Fibroblast of lung (primary cell): ENCODE measurements at regions not wholly inside any gene's neighbourhood (a gene's known extent, or its start where the extent isn't known, plus 50 kb on each side); places are given as distances from the start of the nearest gene placed in this dataset.

ENCODE experiments used
- DNase-seq, 2 donors: peaks; one replicate each; pipeline versions ENCODE4 v3.0.0 to v3.0.0-alpha.2; 2010; ENCODE audit warnings: low read depth in 2 of 2
- H2AFZ ChIP-seq: 2 replicates; pipeline ENCODE4 v1.5.1; 2012; ENCODE audit warnings: low read length, control low read depth, inconsistent platforms
- H3K27ac ChIP-seq: 2 replicates; pipeline ENCODE4 v1.5.1; 2011; ENCODE audit warnings: low read length, control low read depth; ENCODE audit not compliant: insufficient read depth
- H3K27me3 ChIP-seq: 2 replicates; pipeline ENCODE4 v1.5.1; 2011; ENCODE audit warnings: mild to moderate bottlenecking, low read length; ENCODE audit not compliant: control insufficient read depth, insufficient read depth
- H3K36me3 ChIP-seq: 2 replicates; pipeline ENCODE4 v1.5.1; 2011; ENCODE audit warnings: low read length; ENCODE audit not compliant: control insufficient read depth, insufficient read depth
- H3K4me1 ChIP-seq: 2 replicates; pipeline ENCODE4 v1.5.1; 2011; ENCODE audit warnings: low read length; ENCODE audit not compliant: control insufficient read depth, insufficient read depth; ENCODE audit errors: extremely low read depth
- H3K4me2 ChIP-seq: 2 replicates; pipeline ENCODE4 v1.5.1; 2011; ENCODE audit warnings: low read length, control low read depth; ENCODE audit not compliant: insufficient read depth; ENCODE audit errors: extremely low read depth
- H3K4me3 ChIP-seq, 4 experiments: fragments of 200-600 bp in 1 of 4; sonication (generic) in 1 of 4; replicated peaks in 1 of 4; 2 replicates each; pipeline ENCODE4 v1.5.1; 2011 to 2016; ENCODE audit warnings: low read length in 4 of 4, low read depth in 3 of 4, mild to moderate bottlenecking in 3 of 4, control low read depth in 2 of 4, inconsistent platforms in 1 of 4, mixed read lengths in 1 of 4; ENCODE audit not compliant: insufficient read depth in 1 of 4; ENCODE audit errors: control extremely low read depth in 1 of 4
- H3K79me2 ChIP-seq: 2 replicates; pipeline ENCODE4 v1.5.1; 2012; ENCODE audit warnings: mild to moderate bottlenecking, low read length, inconsistent platforms; ENCODE audit not compliant: control insufficient read depth, insufficient read depth
- H3K9ac ChIP-seq: 2 replicates; pipeline ENCODE4 v1.5.1; 2011; ENCODE audit warnings: mild to moderate bottlenecking, low read length, control low read depth; ENCODE audit not compliant: insufficient read depth
- H3K9me3 ChIP-seq: 2 replicates; pipeline ENCODE4 v1.5.1; 2012; ENCODE audit warnings: low read depth, low read length; ENCODE audit not compliant: control insufficient read depth, insufficient read depth
- H4K20me1 ChIP-seq: 2 replicates; pipeline ENCODE4 v1.5.1; 2011; ENCODE audit warnings: low read length; ENCODE audit not compliant: control insufficient read depth, insufficient read depth; ENCODE audit errors: extremely low read depth
- EZH2 ChIP-seq: IDR thresholded peaks from 2 replicates; pipeline ENCODE4 v1.5.1; 2012; ENCODE audit warnings: low read length, control low read depth, mild to moderate bottlenecking; ENCODE audit errors: missing control alignments
- TF ChIP-seq, protein P1 (sequence below), 2 donors: IDR thresholded peaks in 1 of 2; conservative IDR thresholded peaks in 1 of 2; 1 replicate in 1 of 2; 2 replicates in 1 of 2; pipeline ENCODE4 v1.5.1; 2011 to 2012; ENCODE audit warnings: low read length in 2 of 2, control low read depth in 1 of 2, inconsistent platforms in 1 of 2, low read depth in 1 of 2, mild to moderate bottlenecking in 1 of 2

DNA sequence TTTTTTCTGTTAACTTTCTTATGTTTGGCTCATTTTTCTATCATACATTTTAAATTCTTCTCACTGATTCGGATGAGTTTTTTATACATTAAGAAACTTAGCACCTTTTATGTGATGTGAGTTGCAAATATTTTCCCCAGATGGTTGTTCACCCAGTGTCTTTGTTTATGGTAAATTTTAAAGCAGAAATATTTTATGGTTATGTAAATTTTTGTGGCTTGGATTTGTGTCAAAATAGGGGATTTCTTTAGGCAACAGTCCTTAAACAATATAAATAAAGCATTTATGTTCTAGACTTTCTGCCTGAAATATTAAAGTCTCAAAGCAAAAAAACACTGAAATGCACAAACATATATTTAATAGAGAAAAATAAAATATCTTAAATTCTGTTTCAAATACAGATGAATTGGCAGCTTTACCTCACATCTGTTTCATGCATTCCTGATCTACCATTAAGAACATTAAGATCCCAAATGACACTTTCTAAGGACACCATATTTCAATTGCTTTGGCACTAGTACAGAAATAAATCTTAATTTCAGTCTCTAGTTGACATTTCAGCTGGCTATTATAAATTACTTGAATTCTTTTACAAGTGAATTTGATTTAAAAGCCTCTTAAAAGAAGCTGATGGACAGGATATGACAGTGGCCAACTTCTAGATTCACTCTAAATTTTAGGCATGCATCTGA, 646.6 kb downstream of the HACE1 start:
- TF ChIP-seq, protein P1, sequence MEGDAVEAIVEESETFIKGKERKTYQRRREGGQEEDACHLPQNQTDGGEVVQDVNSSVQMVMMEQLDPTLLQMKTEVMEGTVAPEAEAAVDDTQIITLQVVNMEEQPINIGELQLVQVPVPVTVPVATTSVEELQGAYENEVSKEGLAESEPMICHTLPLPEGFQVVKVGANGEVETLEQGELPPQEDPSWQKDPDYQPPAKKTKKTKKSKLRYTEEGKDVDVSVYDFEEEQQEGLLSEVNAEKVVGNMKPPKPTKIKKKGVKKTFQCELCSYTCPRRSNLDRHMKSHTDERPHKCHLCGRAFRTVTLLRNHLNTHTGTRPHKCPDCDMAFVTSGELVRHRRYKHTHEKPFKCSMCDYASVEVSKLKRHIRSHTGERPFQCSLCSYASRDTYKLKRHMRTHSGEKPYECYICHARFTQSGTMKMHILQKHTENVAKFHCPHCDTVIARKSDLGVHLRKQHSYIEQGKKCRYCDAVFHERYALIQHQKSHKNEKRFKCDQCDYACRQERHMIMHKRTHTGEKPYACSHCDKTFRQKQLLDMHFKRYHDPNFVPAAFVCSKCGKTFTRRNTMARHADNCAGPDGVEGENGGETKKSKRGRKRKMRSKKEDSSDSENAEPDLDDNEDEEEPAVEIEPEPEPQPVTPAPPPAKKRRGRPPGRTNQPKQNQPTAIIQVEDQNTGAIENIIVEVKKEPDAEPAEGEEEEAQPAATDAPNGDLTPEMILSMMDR (conservative IDR thresholded peaks at IDR 0.05 in 1 of 2, IDR thresholded peaks at IDR 0.05 in 1 of 2; ENCODE audit: low read depth in 1 of 2, low read length in 2 of 2): no peak

DNA sequence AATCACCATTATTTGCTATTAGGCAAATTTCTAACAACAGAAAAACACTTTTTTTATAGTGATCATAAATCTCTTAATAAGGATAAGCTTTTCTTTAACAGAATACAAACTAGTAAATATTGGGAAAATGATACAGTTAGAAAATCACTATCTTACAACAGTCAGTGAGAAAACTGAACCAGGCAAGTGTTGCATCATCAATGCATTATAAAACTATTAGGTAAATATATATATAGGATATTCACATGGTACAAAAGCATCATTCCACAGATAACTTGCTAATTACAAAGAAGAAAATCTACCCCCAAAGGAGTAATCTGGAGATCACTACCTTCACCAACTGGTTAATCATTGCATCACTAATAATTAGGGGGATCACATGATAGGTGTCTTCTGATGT, 652.1 kb downstream of the HACE1 start:
- DNase-seq: no peak
- H2AFZ ChIP-seq: no peak overlapping the region
- no peaks in the 10 kb centered on the region for H3K27me3 ChIP-seq
- H3K79me2 ChIP-seq: no peaks in the 10 kb centered on the region
- no peaks in the 10 kb centered on the region for H3K4me1 ChIP-seq
- no peak overlapping the region for H3K4me3 ChIP-seq
- no peak for TF ChIP-seq EZH2
- TF ChIP-seq, protein P1 (conservative IDR thresholded peaks at IDR 0.05 in 1 of 2, IDR thresholded peaks at IDR 0.05 in 1 of 2; ENCODE audit: low read depth in 1 of 2, low read length in 2 of 2): no peak
- H3K27ac ChIP-seq: no peak overlapping the region
- H3K4me2 ChIP-seq: no peak overlapping the region
- no peaks in the 10 kb centered on the region for H3K9me3 ChIP-seq
- no peak overlapping the region for H3K9ac ChIP-seq
- H4K20me1 ChIP-seq: no peaks in the 10 kb centered on the region
- H3K36me3 ChIP-seq: no peaks in the 10 kb centered on the region

More for the DNA sequence above, 646.6 kb downstream of the HACE1 start:
- Histone ChIP-seq H4K20me1 (no peaks in the 10 kb centered on the region), H3K9me3 (no peaks in the 10 kb centered on the region), H3K9ac (no peak overlapping the region), H3K36me3 (no peaks in the 10 kb centered on the region), H3K4me1 (no peaks in the 10 kb centered on the region), H3K27ac (no peak overlapping the region), H3K4me2 (no peak overlapping the region), H3K4me3 (no peak overlapping the region), H3K27me3 (no peaks in the 10 kb centered on the region), H2AFZ (no peak overlapping the region), H3K79me2 (no peaks in the 10 kb centered on the region)
- no peak for DNase-seq

DNA sequence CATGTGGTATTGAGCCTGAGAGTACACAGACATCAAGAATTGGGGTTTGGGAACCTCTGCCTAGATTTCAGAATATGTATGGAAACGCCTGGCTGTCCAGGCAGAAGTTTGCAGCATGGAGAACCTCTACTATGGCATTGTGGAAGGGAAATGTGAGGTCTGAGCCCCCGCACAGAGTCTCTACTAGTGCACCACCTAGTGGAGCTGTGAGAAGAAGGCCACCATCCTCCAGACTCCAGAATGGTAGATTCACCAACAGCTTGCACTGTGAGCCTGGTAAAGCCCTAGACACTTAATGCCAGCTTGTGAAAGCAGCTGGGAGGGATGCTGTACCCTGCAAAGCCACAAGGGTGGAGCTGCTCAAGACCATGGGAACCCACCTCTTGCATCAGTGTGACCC, 658.2 kb downstream of the HACE1 start:
- TF ChIP-seq EZH2: no peak
- TF ChIP-seq, protein P1 (conservative IDR thresholded peaks at IDR 0.05 in 1 of 2, IDR thresholded peaks at IDR 0.05 in 1 of 2; ENCODE audit: low read depth in 1 of 2, low read length in 2 of 2): no peak
- H3K79me2 ChIP-seq: no peaks in the 10 kb centered on the region
- H4K20me1 ChIP-seq: no peaks in the 10 kb centered on the region
- H3K36me3 ChIP-seq: no peaks in the 10 kb centered on the region
- H2AFZ ChIP-seq: no peak overlapping the region
- no peak for DNase-seq
- H3K9ac ChIP-seq: no peak overlapping the region
- H3K4me3 ChIP-seq: no peak overlapping the region
- H3K27me3 ChIP-seq: no peaks in the 10 kb centered on the region
- no peak overlapping the region for H3K27ac ChIP-seq
- no peaks in the 10 kb centered on the region for H3K9me3 ChIP-seq
- H3K4me1 ChIP-seq: no peaks in the 10 kb centered on the region
- H3K4me2 ChIP-seq: no peak overlapping the region
